Activated naive CD8-positive, alpha-beta T cell (primary cell): ENCODE measurements at regions not wholly inside any gene's neighbourhood (a gene's known extent, or its start where the extent isn't known, plus 50 kb on each side); places are given as distances from the start of the nearest gene placed in this dataset.

Source experiments
- H3K27ac Mint-ChIP-seq: one replicate; pipeline ENCODE4 v1.8.0; 2021; ENCODE audit warnings: mixed read lengths
- H3K27me3 Mint-ChIP-seq: one replicate; pipeline ENCODE4 v1.8.0; 2021; ENCODE audit warnings: mixed read lengths
- H3K36me3 Mint-ChIP-seq: one replicate; pipeline ENCODE4 v1.8.0; 2021; ENCODE audit warnings: mixed read lengths
- H3K4me1 Mint-ChIP-seq: one replicate; pipeline ENCODE4 v1.8.0; 2021; ENCODE audit warnings: low read depth, mixed read lengths
- H3K4me3 Mint-ChIP-seq: one replicate; pipeline ENCODE4 v1.8.0; 2021; ENCODE audit warnings: mild to moderate bottlenecking, mixed read lengths
- H3K9me3 Mint-ChIP-seq: one replicate; pipeline ENCODE4 v1.8.0; 2021; ENCODE audit warnings: low read depth, mixed read lengths

DNA sequence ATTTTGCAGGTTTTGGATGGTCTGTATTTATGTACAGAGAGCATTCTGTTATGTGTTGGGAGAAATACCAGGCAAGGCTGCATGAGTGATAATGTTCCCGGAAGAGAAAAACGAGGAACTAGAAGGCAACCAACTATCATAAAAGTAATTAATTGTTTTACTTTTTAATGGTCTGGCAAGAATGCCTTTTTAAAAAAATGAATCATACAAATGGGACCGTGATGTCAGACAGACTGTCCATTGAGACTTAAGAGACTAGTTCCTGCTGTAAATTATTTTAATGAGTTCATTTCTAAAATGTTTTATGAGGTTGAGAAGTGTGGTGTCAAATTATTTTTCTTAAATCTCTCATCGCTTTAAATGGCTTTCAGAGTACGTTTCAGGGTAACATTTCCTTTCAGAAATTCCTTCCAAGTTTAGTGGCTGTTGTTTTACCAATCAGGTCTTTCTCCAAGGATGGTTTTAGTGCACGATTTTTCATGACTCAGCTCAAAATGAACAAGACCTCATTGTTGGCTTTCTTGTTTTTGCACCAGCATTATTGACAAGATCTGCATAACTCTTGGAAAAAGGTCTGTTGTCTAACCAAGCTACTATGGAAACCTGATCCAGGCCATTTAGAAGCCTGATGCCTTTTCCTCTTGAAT, 86.1 kb upstream of the ARHGAP5 start:
- Mint-ChIP-seq H3K4me3 (no peak overlapping the region), H3K4me1 (no peaks in the 10 kb centered on the region)

DNA sequence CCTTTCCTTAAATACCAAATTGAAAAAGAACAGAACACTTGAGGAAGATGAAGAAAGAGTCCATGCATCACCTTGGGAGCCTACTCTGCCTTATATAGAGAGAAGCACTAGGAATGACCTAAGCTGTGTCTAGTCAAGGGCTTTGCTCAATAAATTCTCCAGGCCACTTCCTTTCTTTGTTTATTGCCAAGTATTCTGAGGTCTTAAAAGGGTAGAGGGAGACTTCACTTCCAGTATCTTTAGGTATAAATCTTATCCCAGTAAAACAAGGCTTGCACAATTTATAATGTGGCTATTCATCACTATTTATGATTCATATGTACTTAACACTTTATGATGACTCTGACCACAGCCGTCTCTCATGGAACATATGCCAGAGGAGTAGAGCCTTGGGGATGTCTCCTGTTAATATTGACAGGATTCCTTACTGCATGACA, 85.1 kb upstream of the ARHGAP5 start:
- Mint-ChIP-seq H3K4me3 (no peak overlapping the region), H3K9me3 (no peaks in the 10 kb centered on the region), H3K36me3 (no peaks in the 10 kb centered on the region), H3K27me3 (peaks cover 9% of the 10 kb centered on the region), H3K27ac (no peak overlapping the region), H3K4me1 (no peaks in the 10 kb centered on the region)

More for the DNA sequence above, 86.1 kb upstream of the ARHGAP5 start:
- H3K9me3 Mint-ChIP-seq = no peaks in the 10 kb centered on the region
- no peak overlapping the region for H3K27ac Mint-ChIP-seq
- H3K36me3 Mint-ChIP-seq = no peaks in the 10 kb centered on the region
- H3K27me3 Mint-ChIP-seq = peaks cover 9% of the 10 kb centered on the region

- H3K9me3 Mint-ChIP-seq = no peaks in the 10 kb centered on the region
- H3K4me3 Mint-ChIP-seq = no peak overlapping the region
- H3K27ac Mint-ChIP-seq = no peak overlapping the region
- no peaks in the 10 kb centered on the region for H3K36me3 Mint-ChIP-seq
- H3K27me3 Mint-ChIP-seq = peaks cover 7% of the 10 kb centered on the region
- no peaks in the 10 kb centered on the region for H3K4me1 Mint-ChIP-seq
Observed at GRCh38 chr14:31993521-31993951, 83.6 kb upstream of the ARHGAP5 start.

- H3K27ac Mint-ChIP-seq = no peak overlapping the region
- H3K27me3 Mint-ChIP-seq = peaks cover 7% of the 10 kb centered on the region
- no peaks in the 10 kb centered on the region for H3K9me3 Mint-ChIP-seq
- no peaks in the 10 kb centered on the region for H3K36me3 Mint-ChIP-seq
- no peaks in the 10 kb centered on the region for H3K4me1 Mint-ChIP-seq
- H3K4me3 Mint-ChIP-seq = no peak overlapping the region
Observed at GRCh38 chr14:31994391-31995033, 82.6 kb upstream of the ARHGAP5 start.

DNA sequence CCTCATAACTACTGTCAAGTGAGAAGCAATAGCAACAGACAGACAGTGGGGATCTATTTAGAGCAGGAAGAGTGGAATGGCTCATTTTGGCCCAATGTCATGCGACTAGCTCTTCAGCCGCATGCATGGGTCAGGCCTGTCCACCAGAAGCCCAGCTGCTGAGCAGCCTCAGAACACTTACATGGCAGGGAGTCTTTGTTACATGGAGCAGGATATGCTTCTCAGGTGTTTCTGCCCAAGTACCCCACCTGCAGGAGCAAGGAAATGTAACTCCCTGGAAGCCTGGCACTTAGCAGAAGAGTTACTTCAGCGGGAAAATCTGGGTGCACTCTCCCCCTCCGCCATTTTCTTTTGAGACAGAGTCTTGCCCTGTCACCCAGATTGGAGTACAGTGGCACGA, 73.5 kb upstream of the ARHGAP5 start:
- H3K27ac Mint-ChIP-seq = no peak overlapping the region
- no peaks in the 10 kb centered on the region for H3K9me3 Mint-ChIP-seq
- no peaks in the 10 kb centered on the region for H3K4me1 Mint-ChIP-seq
- no peak overlapping the region for H3K4me3 Mint-ChIP-seq
- H3K27me3 Mint-ChIP-seq = peaks cover 7% of the 10 kb centered on the region
- H3K36me3 Mint-ChIP-seq = no peaks in the 10 kb centered on the region

GRCh38 chr14:32004300-32004699, 72.8 kb upstream of the ARHGAP5 start:
- Mint-ChIP-seq H3K27ac (no peak overlapping the region), H3K4me3 (no peak overlapping the region), H3K36me3 (no peaks in the 10 kb centered on the region), H3K9me3 (no peaks in the 10 kb centered on the region), H3K4me1 (no peaks in the 10 kb centered on the region), H3K27me3 (peaks cover 7% of the 10 kb centered on the region)

- no peak overlapping the region for H3K27ac Mint-ChIP-seq
- no peaks in the 10 kb centered on the region for H3K9me3 Mint-ChIP-seq
- no peak overlapping the region for H3K4me3 Mint-ChIP-seq
- no peaks in the 10 kb centered on the region for H3K36me3 Mint-ChIP-seq
- peaks cover 12% of the 10 kb centered on the region for H3K27me3 Mint-ChIP-seq
- no peaks in the 10 kb centered on the region for H3K4me1 Mint-ChIP-seq
Observed at GRCh38 chr14:32005628-32006027, 71.5 kb upstream of the ARHGAP5 start.

- Mint-ChIP-seq H3K27me3 (peaks cover 12% of the 10 kb centered on the region), H3K4me3 (no peak overlapping the region)
Observed at GRCh38 chr14:32006263-32007110, 70.6 kb upstream of the ARHGAP5 start.

DNA sequence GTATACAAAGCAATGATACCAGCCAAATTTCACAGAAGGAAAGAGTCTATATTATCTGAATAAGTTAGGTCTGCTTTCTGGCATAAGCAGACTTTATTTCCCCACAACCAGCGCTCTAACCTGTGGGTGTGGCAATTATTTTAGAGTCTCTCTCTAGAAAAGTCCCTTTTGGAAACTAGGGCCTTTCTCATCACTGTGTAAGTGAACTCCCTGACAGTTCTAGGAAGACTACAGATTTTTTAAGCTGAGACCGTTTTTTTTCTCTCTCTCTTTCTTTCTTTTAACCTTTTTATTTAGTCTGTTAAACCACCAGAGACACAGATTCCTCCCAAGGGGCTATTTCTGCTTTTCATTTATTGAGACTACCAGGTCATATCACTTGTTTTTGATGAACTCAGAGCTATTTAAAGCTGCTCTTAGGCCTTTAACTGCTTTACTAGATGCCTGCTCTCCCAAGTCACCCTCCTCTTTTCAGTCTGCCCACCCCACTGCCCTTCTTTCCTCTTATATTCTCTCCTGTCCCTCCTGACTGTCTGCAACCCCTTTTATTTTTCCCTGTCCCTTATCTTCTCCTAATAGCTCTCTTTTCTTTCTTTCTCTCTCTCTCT, 69.2 kb upstream of the ARHGAP5 start:
- no peak overlapping the region for H3K4me3 Mint-ChIP-seq
- no peak overlapping the region for H3K27ac Mint-ChIP-seq
- peaks cover 10% of the 10 kb centered on the region for H3K27me3 Mint-ChIP-seq
- no peaks in the 10 kb centered on the region for H3K36me3 Mint-ChIP-seq
- H3K9me3 Mint-ChIP-seq = no peaks in the 10 kb centered on the region
- H3K4me1 Mint-ChIP-seq = no peaks in the 10 kb centered on the region

More at GRCh38 chr14:32006263-32007110, 70.6 kb upstream of the ARHGAP5 start:
- no peaks in the 10 kb centered on the region for H3K9me3 Mint-ChIP-seq
- no peaks in the 10 kb centered on the region for H3K36me3 Mint-ChIP-seq
- H3K4me1 Mint-ChIP-seq = no peaks in the 10 kb centered on the region
- no peak overlapping the region for H3K27ac Mint-ChIP-seq

GRCh38 chr14:32008602-32009193, 68.4 kb upstream of the ARHGAP5 start:
- H3K27ac Mint-ChIP-seq = no peak overlapping the region
- peaks cover 10% of the 10 kb centered on the region for H3K27me3 Mint-ChIP-seq
- no peaks in the 10 kb centered on the region for H3K4me1 Mint-ChIP-seq
- H3K4me3 Mint-ChIP-seq = no peak overlapping the region
- no peaks in the 10 kb centered on the region for H3K9me3 Mint-ChIP-seq
- no peaks in the 10 kb centered on the region for H3K36me3 Mint-ChIP-seq

DNA sequence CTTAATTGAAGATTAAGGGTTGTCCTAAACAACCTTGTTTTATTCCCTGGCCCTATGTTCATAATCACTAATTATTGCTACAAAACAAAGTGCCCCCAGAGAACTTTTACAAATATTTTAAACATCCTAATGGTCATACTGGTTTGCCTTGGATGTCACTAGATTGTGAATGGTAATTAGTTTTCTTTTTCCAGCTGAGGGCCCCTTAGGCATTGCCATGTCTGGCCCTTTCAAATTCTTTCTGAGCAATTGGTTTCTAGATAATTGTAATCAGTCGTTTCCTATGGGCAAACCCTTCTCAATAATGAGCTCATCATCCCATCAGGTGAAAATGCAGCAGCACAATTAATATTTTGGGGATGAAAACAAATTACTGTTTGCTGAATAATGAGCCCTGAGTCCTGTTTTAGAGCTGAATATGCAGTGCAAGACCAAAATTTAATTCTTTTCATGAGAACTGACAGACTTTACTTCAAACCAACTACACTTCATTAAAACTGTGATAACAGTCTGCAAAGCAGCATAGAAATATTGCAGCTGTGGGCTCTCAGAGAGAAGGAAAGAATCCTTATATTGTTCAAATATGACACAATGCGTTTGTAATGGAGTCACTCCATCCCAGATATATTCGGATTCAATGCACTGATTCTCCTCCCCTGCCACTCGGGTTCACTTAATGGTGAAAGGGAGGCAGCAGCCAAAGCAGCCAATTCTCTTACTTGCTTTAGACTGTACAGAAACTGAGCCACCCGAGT, 67.7 kb upstream of the ARHGAP5 start:
- Mint-ChIP-seq H3K4me3 (no peak overlapping the region), H3K27ac (no peak overlapping the region), H3K9me3 (no peaks in the 10 kb centered on the region), H3K4me1 (no peaks in the 10 kb centered on the region), H3K36me3 (no peaks in the 10 kb centered on the region), H3K27me3 (peaks cover 10% of the 10 kb centered on the region)

DNA sequence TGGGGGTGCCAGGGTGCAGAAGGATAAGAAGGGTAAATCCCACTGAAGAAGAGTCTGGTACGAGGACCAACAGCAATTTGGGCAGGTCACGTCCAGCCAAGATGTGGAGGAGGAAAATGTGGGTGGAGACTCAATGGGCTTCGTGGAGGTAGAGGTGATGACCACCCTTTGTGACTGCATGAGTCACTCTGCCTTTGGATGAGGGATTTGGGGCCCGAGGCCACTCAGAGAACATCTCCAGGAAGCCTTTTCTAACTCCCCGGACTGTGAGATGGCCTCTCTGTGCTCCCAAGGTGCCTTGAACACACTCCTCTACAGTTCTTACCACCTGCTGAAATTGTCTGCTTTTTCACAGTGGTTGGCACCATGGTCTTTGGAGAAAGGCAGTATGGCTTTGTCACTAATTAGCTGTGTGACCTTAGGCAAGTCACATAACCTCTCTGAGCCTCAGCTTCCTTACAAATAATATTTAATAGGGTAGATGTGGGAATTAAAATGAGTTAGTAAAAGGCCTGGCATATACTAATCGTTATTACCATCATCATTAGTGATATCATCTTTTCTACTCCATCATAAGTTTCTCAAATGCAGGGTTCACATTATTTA, 67.0 kb upstream of the ARHGAP5 start:
- Mint-ChIP-seq H3K4me3 (no peak overlapping the region), H3K27me3 (peaks cover 5% of the 10 kb centered on the region), H3K4me1 (no peaks in the 10 kb centered on the region), H3K9me3 (no peaks in the 10 kb centered on the region), H3K36me3 (no peaks in the 10 kb centered on the region), H3K27ac (no peak overlapping the region)

DNA sequence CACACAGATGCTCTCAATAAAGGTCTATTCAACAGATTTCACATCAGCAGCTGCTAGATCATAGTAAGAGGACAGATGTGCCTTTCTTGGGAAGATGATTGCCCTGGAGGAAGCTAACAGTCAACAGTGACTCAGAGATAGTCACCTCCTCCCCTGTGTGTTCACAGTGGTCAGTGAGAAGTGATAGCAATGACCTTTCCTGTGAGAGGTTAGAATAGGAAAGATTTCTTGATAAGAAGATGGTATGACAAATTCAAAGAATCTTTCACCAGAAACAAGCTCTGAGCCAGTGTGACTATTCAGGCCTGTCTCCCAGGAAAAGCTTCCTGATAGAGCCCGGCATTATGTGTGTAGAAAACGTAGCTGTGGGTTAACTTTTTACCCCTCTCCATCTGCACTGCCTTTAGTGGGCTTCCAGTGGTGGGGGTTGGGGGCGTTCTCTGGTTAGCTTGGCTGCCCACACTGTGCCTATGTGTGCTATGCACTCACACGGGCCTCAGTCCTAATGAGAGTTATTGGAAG, 66.4 kb upstream of the ARHGAP5 start:
- Mint-ChIP-seq H3K4me1 (no peaks in the 10 kb centered on the region), H3K27ac (no peak overlapping the region), H3K36me3 (no peaks in the 10 kb centered on the region), H3K9me3 (no peaks in the 10 kb centered on the region), H3K4me3 (no peak overlapping the region), H3K27me3 (peaks cover 5% of the 10 kb centered on the region)
